A204.1 (cell line): ENCODE measurements at regions not wholly inside any gene's neighbourhood (a gene's known extent, or its start where the extent isn't known, plus 50 kb on each side); places are given as distances from the start of the nearest gene placed in this dataset.
"Not testable (repeated sequence)": the region's sequence is repeated elsewhere in the genome, so short reads cannot be mapped to it uniquely, and the experiment has no call there.

ENCODE experiments used
- FAIRE-seq: peaks from 2 replicates; lab custom pipeline; 2012; peaks lifted over from hg19 to GRCh38; lab: Jason Lieb, UNC

GRCh38 chr18:46229641-46230040 lies 125.5 kb downstream of the HAUS1 start:
- not testable (repeated sequence) for FAIRE-seq

GRCh38 chr18:46236156-46236555 lies 132.0 kb downstream of the HAUS1 start:
- FAIRE-seq: no peak

- FAIRE-seq: no peak
These were observed 133.7 kb downstream of the HAUS1 start for GRCh38 chr18:46237891-46238290.

DNA sequence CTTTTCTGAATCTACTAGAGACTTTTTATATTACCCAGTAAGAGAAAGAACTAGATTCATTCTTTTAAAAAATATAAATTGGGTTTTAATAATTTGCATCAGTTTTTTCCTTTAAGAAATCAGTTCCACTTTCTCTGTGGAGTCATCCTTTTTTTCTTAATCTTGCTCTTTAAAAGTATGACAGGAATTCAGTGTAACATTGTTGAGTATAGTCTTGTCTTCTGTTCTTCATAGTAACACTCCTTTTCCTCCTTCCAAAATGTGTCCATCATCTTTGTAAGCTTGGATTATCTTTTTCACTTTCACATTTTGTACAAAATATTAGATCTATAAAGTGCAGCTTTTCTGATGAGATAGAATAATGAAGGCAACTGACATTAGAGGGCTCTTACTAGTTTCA lies 135.4 kb downstream of the HAUS1 start:
- no peak for FAIRE-seq

GRCh38 chr18:46239998-46240397 lies 135.8 kb downstream of the HAUS1 start:
- no peak for FAIRE-seq

DNA sequence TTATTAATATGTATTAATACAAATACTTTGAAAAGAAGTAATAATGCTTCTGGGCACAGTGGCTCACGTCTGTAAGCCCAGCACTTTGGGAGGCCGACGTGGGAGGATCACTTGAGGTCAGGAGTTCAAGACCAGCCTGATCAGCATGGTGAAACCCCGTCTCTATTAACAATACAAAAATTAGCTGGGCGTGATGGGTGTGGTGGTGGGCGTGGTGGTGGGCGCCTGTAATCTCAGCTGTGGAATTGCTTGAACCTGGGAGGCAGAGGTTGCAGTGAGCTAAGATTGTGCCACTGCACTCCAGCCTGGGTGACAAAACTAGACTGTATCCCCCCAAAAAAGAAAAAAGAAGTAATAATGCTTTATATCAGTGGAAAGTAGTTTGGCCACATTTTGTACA lies 137.2 kb downstream of the HAUS1 start:
- FAIRE-seq: not testable (repeated sequence)

- no peak for FAIRE-seq
These were observed 138.0 kb downstream of the HAUS1 start for GRCh38 chr18:46242183-46242582.

DNA sequence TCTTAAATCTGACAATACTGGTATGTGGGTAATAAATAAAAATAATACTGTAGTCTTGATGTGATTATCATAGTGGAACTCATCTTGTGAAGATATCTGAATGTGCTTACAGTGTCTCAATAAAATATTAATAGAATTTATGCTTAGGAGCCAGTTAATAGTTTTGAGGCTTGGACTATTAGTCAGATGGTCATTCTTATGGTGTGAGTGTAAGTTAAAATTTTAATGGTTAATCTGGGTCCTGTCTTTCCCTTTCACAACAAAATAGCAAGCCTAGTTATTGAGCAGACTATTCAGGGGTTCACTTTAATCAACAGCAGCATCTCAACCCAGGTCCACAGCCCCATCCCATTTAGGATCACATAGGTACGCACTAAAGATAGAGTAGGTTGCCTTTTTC lies 138.9 kb downstream of the HAUS1 start:
- FAIRE-seq: no peak

- no peak for FAIRE-seq
These were observed 139.5 kb downstream of the HAUS1 start for GRCh38 chr18:46243673-46244072.

DNA sequence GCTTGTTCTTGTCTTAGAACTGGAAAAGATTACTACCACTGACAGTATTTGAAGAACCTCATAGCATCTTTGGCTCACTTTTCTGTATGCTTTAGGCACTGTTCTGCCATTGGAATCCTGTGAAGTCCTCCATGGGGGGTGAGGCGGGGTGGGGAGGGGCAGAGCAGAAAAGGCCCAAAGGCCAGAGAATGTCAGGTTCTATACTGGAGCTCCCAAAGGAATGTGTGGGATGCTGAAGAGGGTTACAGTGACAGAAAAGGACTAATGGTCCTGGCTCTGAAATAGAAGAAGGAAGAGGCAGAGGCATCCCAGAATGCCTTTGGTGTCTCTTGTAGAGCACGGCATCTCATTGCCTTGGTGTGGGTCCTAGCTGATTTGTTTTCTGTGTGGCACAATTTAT lies 141.9 kb downstream of the HAUS1 start:
- no peak for FAIRE-seq

- FAIRE-seq: no peak
These were observed 143.8 kb downstream of the HAUS1 start for GRCh38 chr18:46247942-46248341.

GRCh38 chr18:46250084-46250811 lies 146.1 kb downstream of the HAUS1 start:
- FAIRE-seq: no peak

- no peak for FAIRE-seq
These were observed 146.6 kb downstream of the HAUS1 start for GRCh38 chr18:46250812-46251173.

DNA sequence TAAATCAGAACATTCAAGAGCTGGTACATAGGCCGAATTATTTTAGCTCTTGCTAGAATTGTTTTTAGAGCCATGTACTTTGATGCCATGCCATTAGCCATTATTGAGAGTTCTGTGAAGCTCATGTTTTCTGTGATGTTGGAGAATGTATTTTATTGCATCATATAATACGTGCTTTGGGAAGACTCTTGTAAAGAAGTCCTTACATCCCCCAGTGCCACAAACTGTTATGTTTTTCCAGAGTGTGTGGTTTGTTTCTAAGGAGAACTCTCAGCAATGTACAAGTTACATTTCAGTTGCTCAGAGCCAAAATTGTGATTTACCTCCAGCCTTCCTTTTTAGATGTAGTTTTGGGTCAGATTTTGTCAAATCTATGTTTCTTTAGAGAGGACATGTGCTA lies 148.6 kb downstream of the HAUS1 start:
- FAIRE-seq: no peak

GRCh38 chr18:46253498-46253897 lies 149.3 kb downstream of the HAUS1 start:
- no peak for FAIRE-seq

- no peak for FAIRE-seq
These were observed 151.9 kb downstream of the HAUS1 start for GRCh38 chr18:46256078-46256477.

DNA sequence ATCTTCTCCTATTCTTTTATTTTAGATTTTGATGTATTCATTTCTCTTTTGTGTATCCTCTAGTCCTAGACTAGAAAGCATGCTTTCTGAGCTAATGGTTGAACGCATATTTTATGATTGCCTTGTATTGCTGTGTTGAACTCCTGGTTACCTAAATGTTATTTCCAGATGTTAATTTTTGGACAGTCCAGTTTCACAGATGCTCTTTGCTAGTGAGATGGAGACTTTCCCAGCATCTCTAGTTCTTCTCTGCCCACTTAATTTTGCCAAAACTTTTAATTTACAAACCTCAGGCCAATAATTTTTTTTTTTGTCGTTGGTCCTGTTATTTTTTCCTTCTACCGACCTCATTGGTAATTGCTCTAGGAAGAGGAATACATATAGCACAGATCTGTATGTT lies 153.2 kb downstream of the HAUS1 start:
- no peak for FAIRE-seq

DNA sequence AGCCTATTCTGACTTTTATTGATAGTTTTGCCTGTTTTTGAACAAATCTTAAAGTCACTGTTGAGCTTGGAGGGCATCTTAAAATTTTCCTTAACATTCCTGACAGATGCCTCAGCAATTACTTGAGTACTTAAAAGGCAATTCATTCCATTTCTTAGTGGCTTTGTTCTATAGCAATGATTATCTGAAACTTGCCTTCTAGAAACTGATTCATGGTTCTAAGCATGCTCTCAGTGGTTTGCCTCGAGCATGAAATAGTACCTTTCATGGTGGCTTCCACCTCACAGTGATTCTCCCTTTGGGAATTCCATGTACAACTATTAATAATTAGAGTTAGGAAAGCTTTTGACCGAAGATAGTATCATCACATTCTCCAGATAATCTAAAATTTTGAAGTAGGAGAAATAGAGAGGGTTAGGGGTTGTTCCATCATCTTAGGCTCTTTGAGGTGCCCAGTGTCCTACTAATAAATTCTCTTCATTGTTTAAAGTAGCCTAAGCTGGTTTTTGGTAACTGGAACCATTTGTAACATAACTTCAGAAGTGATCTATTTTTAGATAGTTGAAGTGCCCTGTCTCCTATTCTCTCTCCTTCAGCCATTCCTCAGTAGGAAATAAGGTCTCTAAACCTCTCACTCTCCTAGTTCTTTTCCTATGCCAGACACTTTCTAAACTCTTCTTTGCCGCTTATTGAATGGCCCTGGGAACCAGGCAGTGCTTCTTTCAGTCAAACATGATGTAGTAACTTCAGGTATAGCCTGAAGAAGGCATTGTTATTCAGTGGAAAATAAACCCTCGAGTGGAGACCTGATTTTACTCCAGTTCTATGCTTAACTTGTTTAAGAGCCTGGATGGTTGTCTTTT lies 156.1 kb downstream of the HAUS1 start:
- FAIRE-seq: no peak

DNA sequence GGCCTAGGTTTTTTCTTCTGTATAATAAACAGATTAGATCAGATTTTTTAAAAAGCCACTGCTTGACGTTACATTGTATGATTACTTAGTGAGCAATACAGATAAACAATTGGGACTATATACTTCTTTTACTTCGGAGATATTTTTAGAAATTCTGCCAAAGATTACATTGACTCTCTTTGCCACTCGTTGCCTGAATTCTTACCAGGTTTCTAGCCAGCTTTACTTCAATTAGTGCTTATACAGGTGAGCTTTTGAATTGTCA lies 156.6 kb downstream of the HAUS1 start:
- FAIRE-seq: no peak

DNA sequence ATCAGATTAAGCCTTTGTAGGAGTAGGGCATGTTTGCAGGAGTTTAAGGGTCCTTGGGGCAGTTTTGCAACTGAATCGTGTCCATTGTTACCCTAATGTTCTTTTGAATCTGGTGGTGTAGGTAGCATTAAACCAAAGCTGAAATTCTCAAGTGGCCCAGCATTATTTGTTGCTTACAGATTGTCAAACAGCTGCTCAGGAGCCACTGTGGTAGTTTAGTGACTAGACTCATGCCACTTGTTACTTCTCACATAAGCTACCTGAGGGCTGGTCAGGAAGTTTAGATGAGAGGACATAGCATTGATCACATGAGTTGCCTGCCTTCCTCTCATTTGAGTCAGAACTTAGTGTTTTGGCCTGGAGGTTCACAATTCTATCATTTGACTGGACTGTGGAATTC lies 157.6 kb downstream of the HAUS1 start:
- FAIRE-seq: no peak

GRCh38 chr18:46262856-46263255 lies 158.7 kb downstream of the HAUS1 start:
- FAIRE-seq: no peak

- no peak for FAIRE-seq
These were observed 160.1 kb downstream of the HAUS1 start for GRCh38 chr18:46264255-46264654.

- FAIRE-seq: no peak
These were observed 161.3 kb downstream of the HAUS1 start for GRCh38 chr18:46265196-46266156.
